ENCODE measurements at regions not wholly inside any gene's neighbourhood (a gene's known extent, or its start where the extent isn't known, plus 50 kb on each side); places are given as distances from the start of the nearest gene placed in this dataset.

DNA sequence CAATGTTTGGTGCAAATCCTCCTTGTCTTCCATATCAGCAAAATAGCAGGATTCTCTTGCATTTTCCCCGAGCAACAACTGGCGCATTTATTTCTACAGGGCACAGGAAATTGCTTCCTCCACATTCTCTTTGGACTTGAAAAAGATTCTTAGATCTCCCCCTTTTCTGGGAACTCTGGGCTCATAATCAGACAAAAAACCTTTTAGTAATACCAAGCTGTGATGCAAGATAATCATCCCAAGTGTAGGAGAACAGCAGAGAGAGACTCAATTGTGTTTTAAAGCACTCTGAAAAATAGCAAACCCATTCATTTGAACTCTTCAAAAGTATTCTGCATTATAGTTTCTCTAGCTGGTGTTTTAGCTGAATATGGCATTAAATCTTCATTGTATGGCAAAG lies 419.6 kb upstream of the NPVF start:
- no peak for ATAC-seq

DNA sequence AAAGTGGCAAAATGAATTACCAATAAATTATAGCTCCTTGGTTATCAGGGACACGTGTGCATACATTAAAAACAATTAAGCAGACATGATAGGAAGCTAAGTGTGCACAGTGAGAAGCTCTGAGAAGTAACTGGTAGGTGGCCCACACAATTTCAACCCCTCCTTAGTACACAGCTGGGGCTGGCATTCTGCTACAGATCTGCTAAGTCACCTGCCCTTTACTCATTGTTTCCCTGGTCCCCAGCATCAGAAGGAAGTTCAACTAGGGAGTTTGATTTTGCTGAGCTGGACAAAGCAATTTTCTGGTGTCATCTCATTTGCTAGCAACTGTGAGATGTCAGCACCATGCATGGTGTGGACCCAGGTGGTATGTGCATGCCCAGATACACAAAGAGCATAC lies 424.1 kb upstream of the NPVF start:
- Histone ChIP-seq H2AFZ (ENCODE audit: low read depth, low read length, poor library complexity, severe bottlenecking) (no peak overlapping the region), H3K9me2 (ENCODE audit: insufficient read depth) (no peaks in the 10 kb centered on the region), H3K4me2 (ENCODE audit: low read length) (no peak overlapping the region), H3K9me3 (ENCODE audit: control insufficient read depth in 1 of 2, insufficient read depth in 1 of 2, low read depth in 1 of 2, low read length in 2 of 2) (no peaks in the 10 kb centered on the region), H3K9ac (ENCODE audit: low read length) (no peak overlapping the region), H3K27ac (ENCODE audit: low read depth, low read length) (no peak overlapping the region), H3K79me2 (ENCODE audit: insufficient read depth, low read length) (no peaks in the 10 kb centered on the region), H3K27me3 (ENCODE audit: insufficient read depth, low read length) (peaks cover 14% of the 10 kb centered on the region; the same call in 1 of the 2 replicates), H4K20me1 (ENCODE audit: insufficient read depth) (no peaks in the 10 kb centered on the region), H3K36me3 (ENCODE audit: control insufficient read depth in 1 of 2, insufficient read depth in 2 of 2, low read length in 2 of 2) (no peaks in the 10 kb centered on the region), H3K4me1 (ENCODE audit: control insufficient read depth in 1 of 2, insufficient read depth in 2 of 2, low read length in 2 of 2) (no peaks in the 10 kb centered on the region), H3K4me3 (replicated peaks in 1 of 2; ENCODE audit: low read depth in 1 of 2, low read length in 2 of 2) (no peak overlapping the region)
- no TSS peak for BruUV-seq (replicated peaks)
- ChIA-PET RAD21 (ENCODE audit: low non-redundant PET in 1 of 2, low total read pairs in 2 of 2, uncharacterized antibody in 2 of 2, unreplicated experiment in 2 of 2) (no interaction called here), POLR2A (no interaction called here), CTCF (no interaction called here)
- TF ChIP-seq SRF (IDR thresholded peaks at IDR 0.05; ENCODE audit: low read depth) (no peak), RAD21 (IDR thresholded peaks at IDR 0.05; ENCODE audit: low read depth) (no peak), FOSL1 (IDR thresholded peaks at IDR 0.05; ENCODE audit: low read depth) (no peak), SIN3A (IDR thresholded peaks at IDR 0.05; ENCODE audit: low read depth) (no peak), ZNF274 (IDR thresholded peaks at IDR 0.05; ENCODE audit: low read depth, low read length) (no peak)
- TF ChIP-seq, protein P1, sequence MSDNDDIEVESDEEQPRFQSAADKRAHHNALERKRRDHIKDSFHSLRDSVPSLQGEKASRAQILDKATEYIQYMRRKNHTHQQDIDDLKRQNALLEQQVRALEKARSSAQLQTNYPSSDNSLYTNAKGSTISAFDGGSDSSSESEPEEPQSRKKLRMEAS (IDR thresholded peaks at IDR 0.05), result no peak
- TF ChIP-seq, protein P2, sequence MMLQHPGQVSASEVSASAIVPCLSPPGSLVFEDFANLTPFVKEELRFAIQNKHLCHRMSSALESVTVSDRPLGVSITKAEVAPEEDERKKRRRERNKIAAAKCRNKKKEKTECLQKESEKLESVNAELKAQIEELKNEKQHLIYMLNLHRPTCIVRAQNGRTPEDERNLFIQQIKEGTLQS (IDR thresholded peaks at IDR 0.05), result no peak
- intact Hi-C loops (cut with micrococcal nuclease), result no loop called here
- ATAC-seq (no peak), DNase-seq (ENCODE audit: low read depth, low spot score) (no peak)

More for the DNA sequence above, 419.6 kb upstream of the NPVF start:
- H3K27me3 ChIP-seq (ENCODE audit: insufficient read depth, low read length), result 0 out of 2 replicates have a peak, but pooled peaks cover 6% of the 10 kb centered on the region
- no peaks in the 10 kb centered on the region for H3K36me3 ChIP-seq (ENCODE audit: control insufficient read depth in 1 of 2, insufficient read depth in 2 of 2, low read length in 2 of 2)
- H3K9me3 ChIP-seq (ENCODE audit: control insufficient read depth in 1 of 2, insufficient read depth in 1 of 2, low read depth in 1 of 2, low read length in 2 of 2), result no peaks in the 10 kb centered on the region
- H3K4me3 ChIP-seq (replicated peaks in 1 of 2; ENCODE audit: low read depth in 1 of 2, low read length in 2 of 2), result no peak overlapping the region
- DNase-seq (ENCODE audit: low read depth, low spot score), result no peak
- no peaks in the 10 kb centered on the region for H3K79me2 ChIP-seq (ENCODE audit: insufficient read depth, low read length)
- H2AFZ ChIP-seq (ENCODE audit: low read depth, low read length, poor library complexity, severe bottlenecking), result no peak overlapping the region
- H3K27ac ChIP-seq (ENCODE audit: low read depth, low read length), result no peak overlapping the region
- ChIA-PET POLR2A (no interaction called here), RAD21 (ENCODE audit: low non-redundant PET in 1 of 2, low total read pairs in 2 of 2, uncharacterized antibody in 2 of 2, unreplicated experiment in 2 of 2) (no interaction called here), CTCF (no interaction called here)
- H3K9ac ChIP-seq (ENCODE audit: low read length), result no peak overlapping the region
- no peaks in the 10 kb centered on the region for H3K4me1 ChIP-seq (ENCODE audit: control insufficient read depth in 1 of 2, insufficient read depth in 2 of 2, low read length in 2 of 2)
- no peak overlapping the region for H3K4me2 ChIP-seq (ENCODE audit: low read length)
- intact Hi-C loops (cut with micrococcal nuclease), result no loop called here
- no peaks in the 10 kb centered on the region for H3K9me2 ChIP-seq (ENCODE audit: insufficient read depth)
- no peaks in the 10 kb centered on the region for H4K20me1 ChIP-seq (ENCODE audit: insufficient read depth)
- no peak for TF ChIP-seq ZFX (IDR thresholded peaks at IDR 0.05)
- TF ChIP-seq, protein P3, sequence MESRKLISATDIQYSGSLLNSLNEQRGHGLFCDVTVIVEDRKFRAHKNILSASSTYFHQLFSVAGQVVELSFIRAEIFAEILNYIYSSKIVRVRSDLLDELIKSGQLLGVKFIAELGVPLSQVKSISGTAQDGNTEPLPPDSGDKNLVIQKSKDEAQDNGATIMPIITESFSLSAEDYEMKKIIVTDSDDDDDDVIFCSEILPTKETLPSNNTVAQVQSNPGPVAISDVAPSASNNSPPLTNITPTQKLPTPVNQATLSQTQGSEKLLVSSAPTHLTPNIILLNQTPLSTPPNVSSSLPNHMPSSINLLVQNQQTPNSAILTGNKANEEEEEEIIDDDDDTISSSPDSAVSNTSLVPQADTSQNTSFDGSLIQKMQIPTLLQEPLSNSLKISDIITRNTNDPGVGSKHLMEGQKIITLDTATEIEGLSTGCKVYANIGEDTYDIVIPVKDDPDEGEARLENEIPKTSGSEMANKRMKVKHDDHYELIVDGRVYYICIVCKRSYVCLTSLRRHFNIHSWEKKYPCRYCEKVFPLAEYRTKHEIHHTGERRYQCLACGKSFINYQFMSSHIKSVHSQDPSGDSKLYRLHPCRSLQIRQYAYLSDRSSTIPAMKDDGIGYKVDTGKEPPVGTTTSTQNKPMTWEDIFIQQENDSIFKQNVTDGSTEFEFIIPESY (IDR thresholded peaks at IDR 0.05; ENCODE audit: extremely low read depth, insufficient replicate concordance, low read length), result no peak
- TF ChIP-seq ELF1 (IDR thresholded peaks at IDR 0.05; ENCODE audit: borderline replicate concordance, low read depth), result no peak
- TF ChIP-seq ZNF274 (IDR thresholded peaks at IDR 0.05; ENCODE audit: low read depth, low read length), result no peak
- TF ChIP-seq SRF (IDR thresholded peaks at IDR 0.05; ENCODE audit: low read depth), result no peak
- BruUV-seq (replicated peaks), result no TSS peak

Data from HCT116 (cell line).